HG03039 (cell line): ENCODE measurements at regions not wholly inside any gene's neighbourhood (a gene's known extent, or its start where the extent isn't known, plus 50 kb on each side); places are given as distances from the start of the nearest gene placed in this dataset.
"Not testable (repeated sequence)": the region's sequence is repeated elsewhere in the genome, so short reads cannot be mapped to it uniquely, and the experiment has no call there.

Experiments
- ATAC-seq: cut with Tn5 transposase; IDR thresholded peaks from one replicate; pipeline ENCODE4 v1.9.1; 2021; ENCODE audit warnings: mild to moderate bottlenecking, moderate library complexity; ENCODE audit not compliant: unreplicated experiment

DNA sequence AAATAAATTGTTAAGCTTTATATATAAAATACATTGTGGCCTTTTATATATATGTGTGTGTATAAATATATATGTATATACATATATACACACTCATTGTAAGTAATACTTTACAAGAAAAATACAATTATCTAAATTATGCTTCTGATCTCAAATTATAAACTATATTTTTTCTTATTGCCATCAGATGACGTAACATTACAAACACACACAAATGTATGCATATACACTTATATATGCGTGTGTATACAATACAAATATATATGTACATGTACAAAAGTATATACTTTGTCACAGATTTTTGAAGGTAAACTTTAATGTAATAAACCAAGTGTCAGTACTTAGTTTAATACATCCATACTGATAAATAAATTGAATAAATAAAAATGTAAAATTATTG lies 278.9 kb upstream of the LMO3 start:
- no peak for ATAC-seq

- peak; percentile 62 for ATAC-seq
Observed at GRCh38 chr12:16884056-16884455, 278.1 kb upstream of the LMO3 start.

- ATAC-seq = no peak
Observed at GRCh38 chr12:16881986-16882570, 276.1 kb upstream of the LMO3 start.

DNA sequence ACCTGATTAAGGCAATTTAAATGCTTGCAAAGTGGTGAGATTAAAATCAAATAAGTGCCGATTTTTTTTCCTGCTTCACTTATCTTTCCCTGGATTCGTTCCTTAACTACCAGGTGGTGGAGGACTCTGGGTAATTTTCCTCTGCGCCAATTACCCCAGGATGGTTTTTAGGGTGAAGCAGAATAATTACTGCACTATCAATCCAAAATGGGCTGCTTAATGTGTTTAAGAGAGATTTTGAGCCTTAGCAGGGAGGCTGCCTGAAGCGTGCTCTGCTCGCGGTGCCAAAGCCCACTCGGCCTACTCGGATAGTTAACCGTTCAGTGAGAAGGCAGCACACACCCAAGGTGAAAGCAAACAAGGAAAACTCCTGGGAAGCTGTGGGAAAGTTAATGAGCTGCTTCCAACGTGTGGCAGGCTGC lies 274.9 kb upstream of the LMO3 start:
- no peak for ATAC-seq

- ATAC-seq = no peak
Observed at GRCh38 chr12:16870845-16871244, 264.9 kb upstream of the LMO3 start.

DNA sequence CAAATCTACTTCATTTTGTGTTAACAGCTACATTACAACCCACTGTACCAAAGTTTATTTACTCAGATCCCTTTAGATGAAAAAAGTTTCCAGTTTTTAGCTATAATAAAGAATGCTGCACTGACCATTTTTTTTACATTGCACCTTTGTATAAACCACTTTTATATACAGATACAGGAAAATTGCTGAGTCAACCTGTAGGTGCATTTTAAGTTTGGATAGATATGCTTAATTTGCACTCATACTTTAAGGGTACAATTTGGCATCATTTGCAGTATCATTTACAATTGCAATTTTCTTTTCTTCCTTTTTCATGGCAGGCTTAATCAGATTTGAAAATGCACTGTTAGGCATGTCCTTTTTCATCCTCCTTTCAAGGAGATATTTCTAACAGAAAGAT lies 257.8 kb upstream of the LMO3 start:
- no peak for ATAC-seq

GRCh38 chr12:16857456-16857923 lies 251.5 kb upstream of the LMO3 start:
- ATAC-seq = peak; percentile 95

- no peak for ATAC-seq
Observed at GRCh38 chr12:16854465-16854864, 248.5 kb upstream of the LMO3 start.

GRCh38 chr12:16849473-16849872 lies 243.5 kb upstream of the LMO3 start:
- no peak for ATAC-seq

DNA sequence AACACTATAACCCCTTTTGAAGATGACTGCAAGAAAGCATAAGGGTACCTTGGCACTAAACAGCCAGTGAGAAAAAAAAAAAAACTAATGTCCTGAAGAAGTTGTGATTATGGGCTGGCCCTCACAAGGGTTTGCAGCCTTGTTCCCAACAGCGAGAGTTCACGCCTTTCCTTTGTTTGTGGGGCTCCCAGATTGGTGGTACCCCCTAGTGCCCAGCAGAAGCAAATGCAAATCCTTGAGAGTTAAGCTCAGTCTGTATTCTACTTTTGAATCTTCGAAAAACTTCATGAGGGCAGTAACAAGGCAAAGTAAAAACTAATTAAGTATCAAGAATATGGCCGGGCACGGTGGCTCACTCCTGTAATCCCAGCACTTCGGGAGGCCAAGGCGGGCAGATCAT lies 238.9 kb upstream of the LMO3 start:
- ATAC-seq = no peak

DNA sequence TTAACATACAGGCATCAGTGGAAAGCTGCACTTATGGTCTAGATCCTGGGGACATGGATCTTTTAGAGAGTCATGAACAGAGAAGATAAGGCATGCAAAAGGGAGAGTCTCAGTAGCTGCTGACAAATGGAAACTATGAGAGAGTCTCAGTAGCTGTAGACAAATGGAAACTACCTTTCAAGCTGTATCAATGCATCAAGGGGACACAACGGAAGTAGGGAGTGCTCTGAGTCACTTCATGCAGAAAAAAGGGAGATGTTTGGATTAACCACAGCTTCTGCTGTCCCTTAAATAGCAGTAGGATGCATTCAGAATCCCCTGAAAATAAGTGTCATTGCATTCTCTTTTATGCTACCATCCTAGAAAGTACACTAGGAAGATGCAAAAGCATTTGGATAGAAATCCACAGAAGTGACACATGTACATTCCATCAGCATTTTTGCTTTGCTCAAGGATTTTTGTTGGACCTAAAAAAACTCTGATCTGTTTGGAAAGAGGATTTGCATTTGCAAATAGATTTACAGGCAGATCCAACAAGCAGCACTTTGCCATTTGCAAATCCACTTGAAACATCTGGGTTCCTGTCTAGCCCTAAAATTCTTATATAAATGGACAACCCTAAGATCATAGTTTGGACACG lies 227.5 kb upstream of the LMO3 start:
- ATAC-seq = peak; percentile 79

DNA sequence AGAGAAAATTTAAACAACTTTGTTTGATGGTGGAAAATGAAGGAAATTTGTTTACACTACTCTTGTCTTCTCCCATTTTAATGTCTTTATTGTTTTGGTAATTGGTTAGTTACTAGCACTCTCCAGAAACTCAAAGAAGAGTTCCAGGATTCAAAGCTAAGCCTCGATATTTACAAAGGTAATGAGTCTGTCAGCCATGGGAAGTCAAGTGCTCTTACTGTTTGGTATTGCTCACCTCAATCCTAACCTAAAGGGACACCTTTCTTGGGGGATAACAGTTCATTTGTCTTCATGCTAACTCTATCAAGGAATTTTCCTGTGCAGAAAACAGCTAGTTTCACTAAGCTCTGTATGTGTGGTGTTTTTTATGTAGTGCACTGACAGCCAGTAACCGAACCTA lies 222.9 kb upstream of the LMO3 start:
- ATAC-seq = no peak

GRCh38 chr12:16807731-16808130 lies 201.8 kb upstream of the LMO3 start:
- no peak for ATAC-seq

- no peak for ATAC-seq
Observed at GRCh38 chr12:16796168-16796567, 190.2 kb upstream of the LMO3 start.

DNA sequence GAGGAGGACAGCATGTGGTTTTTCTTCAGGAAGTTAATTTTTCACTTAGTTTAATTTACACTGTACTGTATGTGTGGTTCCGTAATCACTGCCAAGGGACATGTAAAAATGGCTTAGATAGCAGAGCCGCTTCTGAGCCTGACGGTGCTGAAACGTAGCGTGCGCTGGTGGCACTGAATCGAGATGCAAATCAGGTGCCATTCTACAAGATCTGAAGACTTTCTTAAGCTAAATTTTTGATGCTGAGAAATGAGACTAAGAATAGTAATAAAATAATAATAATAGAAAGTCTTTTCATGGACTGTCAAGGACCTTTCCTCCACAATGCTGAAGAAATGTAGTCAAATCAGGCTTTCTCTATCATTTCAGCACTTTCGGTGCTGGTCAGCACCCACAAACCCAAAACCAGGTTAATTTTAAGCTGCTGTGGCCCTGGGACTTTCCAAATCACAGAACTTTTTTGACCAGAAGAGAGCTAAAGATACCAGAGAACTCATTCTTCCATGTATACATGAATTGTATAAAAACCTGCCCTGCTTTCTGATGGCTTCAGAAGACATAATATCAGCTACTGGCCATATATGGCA lies 183.3 kb upstream of the LMO3 start:
- ATAC-seq = no peak

DNA sequence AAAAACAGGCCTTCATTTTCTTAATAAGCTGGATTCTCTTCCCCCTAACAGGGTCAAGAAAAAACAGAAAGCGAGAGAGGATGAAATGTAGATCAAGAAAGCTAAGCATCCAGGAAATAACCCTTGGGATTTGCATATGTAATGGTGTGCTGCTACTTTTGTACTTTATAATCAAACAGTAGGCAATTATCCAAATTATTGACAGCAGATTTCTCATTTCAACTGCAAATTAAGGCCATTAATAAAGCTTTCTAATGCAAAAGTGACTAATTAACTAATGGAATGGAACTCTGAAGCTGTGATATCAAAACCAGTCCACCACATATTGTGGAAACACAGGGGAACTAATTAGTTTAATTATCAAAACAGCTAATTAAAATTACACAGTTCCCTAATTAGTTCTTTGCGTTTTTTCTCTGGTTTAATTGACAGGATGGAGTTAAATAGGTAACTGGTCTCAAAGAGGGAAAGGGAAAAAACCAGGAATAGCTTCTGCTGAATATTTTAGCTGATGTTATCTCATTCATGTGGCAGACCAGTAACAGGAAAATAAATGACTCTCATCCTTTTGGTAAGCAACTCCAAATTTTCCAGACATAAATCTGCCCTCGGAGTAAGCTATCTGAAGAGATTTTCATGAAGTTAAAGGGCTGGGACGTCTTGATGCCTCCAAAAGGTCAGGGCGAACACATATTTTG lies 182.7 kb upstream of the LMO3 start:
- ATAC-seq = no peak

DNA sequence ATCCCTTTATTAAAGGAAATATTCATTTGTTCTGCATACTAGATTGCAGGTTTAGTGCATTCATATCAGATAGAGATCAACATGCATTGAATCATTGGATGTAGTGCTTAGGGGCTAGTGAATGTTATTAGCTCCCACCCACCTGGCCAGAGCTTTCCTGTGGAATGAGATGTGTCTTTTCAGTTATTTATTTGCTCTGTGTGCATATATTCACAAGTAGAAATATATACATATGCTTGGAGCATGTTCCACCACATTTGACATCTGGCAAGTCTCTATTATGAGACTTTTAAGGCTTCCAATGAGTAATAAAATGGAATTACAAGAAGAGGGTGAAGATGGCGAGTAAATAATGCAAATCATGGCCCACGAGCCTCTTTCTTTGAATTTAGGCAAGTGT lies 180.0 kb upstream of the LMO3 start:
- ATAC-seq = no peak

DNA sequence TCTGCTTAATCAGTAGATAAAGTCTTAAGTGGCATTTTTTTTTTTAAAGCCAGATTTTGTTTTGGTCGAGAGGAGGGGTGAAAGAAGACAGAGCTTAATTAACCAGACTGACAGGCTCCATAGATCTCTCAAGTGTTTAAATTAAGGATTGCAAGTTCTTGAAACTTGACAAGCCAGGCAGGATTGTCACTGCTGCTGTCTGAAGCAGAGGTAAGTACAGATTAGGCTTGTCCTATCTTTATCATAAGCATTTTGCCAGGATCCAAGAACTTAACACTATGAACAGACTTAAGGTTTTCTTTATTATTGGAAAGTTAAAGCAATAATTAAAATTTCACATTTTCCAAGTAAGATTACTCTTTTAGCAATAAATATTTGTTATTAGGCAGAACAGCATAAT lies 179.6 kb upstream of the LMO3 start:
- no peak for ATAC-seq

- not testable (repeated sequence) for ATAC-seq
Observed at GRCh38 chr12:16769129-16769528, 163.2 kb upstream of the LMO3 start.

DNA sequence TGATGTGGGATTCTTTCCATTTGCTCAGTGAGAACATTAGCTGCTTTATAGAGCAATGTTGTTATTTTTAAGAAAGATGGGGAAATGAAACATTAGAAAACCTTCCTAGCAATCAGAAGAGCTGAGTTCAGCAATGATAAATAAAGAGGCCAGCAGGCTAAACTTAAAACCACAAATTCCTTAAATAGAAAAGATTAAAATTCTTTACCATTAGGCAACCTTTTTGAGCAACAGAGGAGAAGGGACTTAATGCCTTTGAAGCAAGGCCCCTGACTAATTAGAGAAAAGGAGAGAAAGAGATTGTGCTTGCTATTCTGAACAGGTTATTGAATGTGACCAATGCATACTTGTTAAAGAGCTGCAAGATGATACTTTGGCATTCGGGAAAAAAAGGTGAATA lies 160.8 kb upstream of the LMO3 start:
- ATAC-seq = no peak

- ATAC-seq = no peak
Observed at GRCh38 chr12:16763901-16764300, 157.9 kb upstream of the LMO3 start.
